Fibroblast of lung (primary cell): ENCODE measurements at regions not wholly inside any gene's neighbourhood (a gene's known extent, or its start where the extent isn't known, plus 50 kb on each side); places are given as distances from the start of the nearest gene placed in this dataset.
"Not testable (repeated sequence)": the region's sequence is repeated elsewhere in the genome, so short reads cannot be mapped to it uniquely, and the experiment has no call there.

ENCODE experiments used
- DNase-seq, 2 donors: peaks; one replicate each; pipeline versions ENCODE4 v3.0.0 to v3.0.0-alpha.2; 2010; ENCODE audit warnings: low read depth in 2 of 2
- H2AFZ ChIP-seq: 2 replicates; pipeline ENCODE4 v1.5.1; 2012; ENCODE audit warnings: low read length, control low read depth, inconsistent platforms
- H3K27ac ChIP-seq: 2 replicates; pipeline ENCODE4 v1.5.1; 2011; ENCODE audit warnings: low read length, control low read depth; ENCODE audit not compliant: insufficient read depth
- H3K27me3 ChIP-seq: 2 replicates; pipeline ENCODE4 v1.5.1; 2011; ENCODE audit warnings: mild to moderate bottlenecking, low read length; ENCODE audit not compliant: control insufficient read depth, insufficient read depth
- H3K36me3 ChIP-seq: 2 replicates; pipeline ENCODE4 v1.5.1; 2011; ENCODE audit warnings: low read length; ENCODE audit not compliant: control insufficient read depth, insufficient read depth
- H3K4me1 ChIP-seq: 2 replicates; pipeline ENCODE4 v1.5.1; 2011; ENCODE audit warnings: low read length; ENCODE audit not compliant: control insufficient read depth, insufficient read depth; ENCODE audit errors: extremely low read depth
- H3K4me2 ChIP-seq: 2 replicates; pipeline ENCODE4 v1.5.1; 2011; ENCODE audit warnings: low read length, control low read depth; ENCODE audit not compliant: insufficient read depth; ENCODE audit errors: extremely low read depth
- H3K4me3 ChIP-seq, 4 experiments: fragments of 200-600 bp in 1 of 4; sonication (generic) in 1 of 4; replicated peaks in 1 of 4; 2 replicates each; pipeline ENCODE4 v1.5.1; 2011 to 2016; ENCODE audit warnings: low read length in 4 of 4, low read depth in 3 of 4, mild to moderate bottlenecking in 3 of 4, control low read depth in 2 of 4, inconsistent platforms in 1 of 4, mixed read lengths in 1 of 4; ENCODE audit not compliant: insufficient read depth in 1 of 4; ENCODE audit errors: control extremely low read depth in 1 of 4
- H3K79me2 ChIP-seq: 2 replicates; pipeline ENCODE4 v1.5.1; 2012; ENCODE audit warnings: mild to moderate bottlenecking, low read length, inconsistent platforms; ENCODE audit not compliant: control insufficient read depth, insufficient read depth
- H3K9ac ChIP-seq: 2 replicates; pipeline ENCODE4 v1.5.1; 2011; ENCODE audit warnings: mild to moderate bottlenecking, low read length, control low read depth; ENCODE audit not compliant: insufficient read depth
- H3K9me3 ChIP-seq: 2 replicates; pipeline ENCODE4 v1.5.1; 2012; ENCODE audit warnings: low read depth, low read length; ENCODE audit not compliant: control insufficient read depth, insufficient read depth
- H4K20me1 ChIP-seq: 2 replicates; pipeline ENCODE4 v1.5.1; 2011; ENCODE audit warnings: low read length; ENCODE audit not compliant: control insufficient read depth, insufficient read depth; ENCODE audit errors: extremely low read depth
- CTCF ChIP-seq, 2 donors: IDR thresholded peaks in 1 of 2; conservative IDR thresholded peaks in 1 of 2; 1 replicate in 1 of 2; 2 replicates in 1 of 2; pipeline ENCODE4 v1.5.1; 2011 to 2012; ENCODE audit warnings: low read length in 2 of 2, control low read depth in 1 of 2, inconsistent platforms in 1 of 2, low read depth in 1 of 2, mild to moderate bottlenecking in 1 of 2
- EZH2 ChIP-seq: IDR thresholded peaks from 2 replicates; pipeline ENCODE4 v1.5.1; 2012; ENCODE audit warnings: low read length, control low read depth, mild to moderate bottlenecking; ENCODE audit errors: missing control alignments

GRCh38 chr16:77511053-77511452 is 76.2 kb upstream of the ADAMTS18 start:
- no peaks in the 10 kb centered on the region for H3K27me3 ChIP-seq
- H3K79me2 ChIP-seq: no peaks in the 10 kb centered on the region
- no peak overlapping the region for H3K4me3 ChIP-seq
- H2AFZ ChIP-seq: no peak overlapping the region
- no peaks in the 10 kb centered on the region for H3K4me1 ChIP-seq
- TF ChIP-seq EZH2 (no peak), CTCF (conservative IDR thresholded peaks at IDR 0.05 in 1 of 2, IDR thresholded peaks at IDR 0.05 in 1 of 2; ENCODE audit: low read depth in 1 of 2, low read length in 2 of 2) (no peak)
- no peaks in the 10 kb centered on the region for H4K20me1 ChIP-seq
- no peak overlapping the region for H3K4me2 ChIP-seq
- H3K27ac ChIP-seq: no peak overlapping the region
- H3K9me3 ChIP-seq: no peaks in the 10 kb centered on the region
- no peaks in the 10 kb centered on the region for H3K36me3 ChIP-seq
- no peak overlapping the region for H3K9ac ChIP-seq
- DNase-seq: no peak

- no peaks in the 10 kb centered on the region for H3K27me3 ChIP-seq
- no peak for DNase-seq
- H3K36me3 ChIP-seq: no peaks in the 10 kb centered on the region
- no peak overlapping the region for H3K4me2 ChIP-seq
- no peak overlapping the region for H3K9ac ChIP-seq
- no peak overlapping the region for H3K4me3 ChIP-seq
- H3K9me3 ChIP-seq: no peaks in the 10 kb centered on the region
- H3K27ac ChIP-seq: no peak overlapping the region
- H3K4me1 ChIP-seq: no peaks in the 10 kb centered on the region
- H3K79me2 ChIP-seq: no peaks in the 10 kb centered on the region
- no peak overlapping the region for H2AFZ ChIP-seq
- no peaks in the 10 kb centered on the region for H4K20me1 ChIP-seq
- no peak for TF ChIP-seq EZH2
- TF ChIP-seq CTCF (conservative IDR thresholded peaks at IDR 0.05 in 1 of 2, IDR thresholded peaks at IDR 0.05 in 1 of 2; ENCODE audit: low read depth in 1 of 2, low read length in 2 of 2): no peak
Measured at GRCh38 chr16:77514500-77515220, 79.8 kb upstream of the ADAMTS18 start.

- not testable (repeated sequence) for H3K36me3 ChIP-seq, H3K4me3 ChIP-seq, H3K27me3 ChIP-seq, H4K20me1 ChIP-seq, H3K4me2 ChIP-seq, H3K9me3 ChIP-seq, H3K79me2 ChIP-seq, H2AFZ ChIP-seq, H3K27ac ChIP-seq, H3K9ac ChIP-seq, DNase-seq, H3K4me1 ChIP-seq
Measured at GRCh38 chr16:77525226-77525625, 90.4 kb upstream of the ADAMTS18 start.
